Right lobe of liver (tissue), 6 donors: ENCODE measurements at regions not wholly inside any gene's neighbourhood (a gene's known extent, or its start where the extent isn't known, plus 50 kb on each side); places are given as distances from the start of the nearest gene placed in this dataset.

ENCODE experiments used
- ATAC-seq, 4 donors: fragments of 200-7000 bp; cut with Tn5 transposase; one replicate each; pipeline ENCODE4 v1.9.1; 2020; ENCODE audit warnings: mild to moderate bottlenecking in 4 of 4, moderate library complexity in 4 of 4
- DNase-seq, 3 donors: peaks; one replicate each; pipeline ENCODE4 v3.0.0-alpha.2; 2020
- H3K27ac ChIP-seq, 3 donors: fragments of 200-600 bp; one replicate each; pipeline ENCODE4 v1.8.0; 2022
- H3K27me3 ChIP-seq, 2 donors: fragments of 200-600 bp; one replicate each; pipeline ENCODE4 v1.8.0; 2022
- H3K36me3 ChIP-seq, 4 donors: fragments of 200-600 bp; sonication (generic) in 1 of 4; one replicate each; pipeline versions ENCODE4 v1.5.1 to v1.8.0; 2017 to 2022; ENCODE audit warnings: control low read depth in 1 of 4
- H3K4me1 ChIP-seq, 4 donors: fragments of 200-600 bp; sonication (generic) in 1 of 4; one replicate each; pipeline versions ENCODE4 v1.5.1 to v1.8.0; 2017 to 2022; ENCODE audit warnings: control low read depth in 1 of 4
- H3K4me3 ChIP-seq, 3 donors: fragments of 200-600 bp; one replicate each; pipeline ENCODE4 v1.8.0; 2022
- H3K9me3 ChIP-seq, 4 donors: fragments of 200-600 bp; sonication (generic) in 1 of 4; one replicate each; pipeline versions ENCODE4 v1.5.1 to v1.8.0; 2017 to 2022; ENCODE audit warnings: control low read depth in 1 of 4
- CTCF ChIP-seq, 4 donors: fragments of 200-600 bp in 3 of 4; fragments of 450-650 bp in 1 of 4; IDR thresholded peaks; one replicate each; pipeline versions ENCODE4 v1.5.1 to v1.8.0; 2016 to 2022; ENCODE audit warnings: antibody characterized with exemption in 4 of 4, mild to moderate bottlenecking in 2 of 4
- POLR2A ChIP-seq: fragments of 450-650 bp; IDR thresholded peaks from one replicate; pipeline ENCODE4 v1.6.1; 2017; ENCODE audit warnings: antibody characterized with exemption, mild to moderate bottlenecking
- WGBS: methylation state at CpG from one replicate; pipeline ENCODE4 v1.1.6; 2018; ENCODE audit warnings: low coverage, low lambda C conversion rate; ENCODE audit not compliant: insufficient coverage; ENCODE audit errors: missing lambda C conversion rate; 5-methylcytosine and 5-hydroxymethylcytosine counted together
- intact Hi-C, 2 donors: fragments of 100-400 bp; cut with DNase I; formaldehyde crosslinking; loops; one replicate each; pipeline versions ENCODE4 v1.11.2 to v1.14.1; 2022
- donor health status: DM: no; HTN: yes; CAD: no.
- donor health status: DM: no; HTN: no; CAD: no.
- donor health status: DM: no; HTN: no; CAD: no.
- donor health status: DM: no; HTN: yes; CAD: no.
- donor health status: DM: no; HTN: yes; CAD: no.

- DNase-seq = no peak
- peaks cover 0 to 18% (median 0%) of the 10 kb centered on the region in 4 donors for H3K4me1 ChIP-seq
- H3K4me3 ChIP-seq = no peak overlapping the region
- intact Hi-C loops = no loop called here
- no peaks in the 10 kb centered on the region for H3K9me3 ChIP-seq
- TF ChIP-seq POLR2A (no peak), CTCF (IDR thresholded peaks at IDR 0.05) (no peak)
- no peaks in the 10 kb centered on the region for H3K27me3 ChIP-seq
- WGBS = 84% methylated on average over 7 of the region's 7 CpGs
- no peak for ATAC-seq
- H3K36me3 ChIP-seq = no peaks in the 10 kb centered on the region
- H3K27ac ChIP-seq = peak overlapping the region in 1 of 3 donors; percentile 30
Observed at GRCh38 chr1:200480964-200481363, 71.1 kb upstream of the ZNF281 start.

GRCh38 chr1:200479816-200480215, 70.0 kb upstream of the ZNF281 start:
- intact Hi-C loops = no loop called here

GRCh38 chr1:200478945-200479558, 69.2 kb upstream of the ZNF281 start:
- Histone ChIP-seq H3K27ac (peak overlapping the region in 1 of 3 donors; percentile 15), H3K4me1 (peaks cover 0 to 16% (median 0%) of the 10 kb centered on the region in 4 donors), H3K9me3 (no peaks in the 10 kb centered on the region), H3K36me3 (no peaks in the 10 kb centered on the region), H3K27me3 (no peaks in the 10 kb centered on the region), H3K4me3 (no peak overlapping the region)
- ATAC-seq (peak in 3 of 4 donors; percentile 1 to 12 (median 7)), DNase-seq (no peak)
- intact Hi-C loops = no loop called here
- TF ChIP-seq POLR2A = no peak
- no peak for TF ChIP-seq CTCF (IDR thresholded peaks at IDR 0.05)
- WGBS = 67% methylated on average over 3 of the region's 6 CpGs

More at GRCh38 chr1:200479816-200480215, 70.0 kb upstream of the ZNF281 start:
- Histone ChIP-seq H3K36me3 (no peaks in the 10 kb centered on the region), H3K27ac (peak overlapping the region in 2 of 3 donors; percentile 30 to 41), H3K27me3 (no peaks in the 10 kb centered on the region), H3K4me3 (no peak overlapping the region), H3K9me3 (no peaks in the 10 kb centered on the region), H3K4me1 (peaks cover 0 to 18% (median 0%) of the 10 kb centered on the region in 4 donors)
- peak; percentile 52 to 86 (median 74) for ATAC-seq
- TF ChIP-seq POLR2A (no peak), CTCF (IDR thresholded peaks at IDR 0.05) (no peak)
- DNase-seq = peak; percentile 65 to 85 (median 84)

- TF ChIP-seq CTCF (IDR thresholded peaks at IDR 0.05) (no peak), POLR2A (no peak)
- peak; percentile 32 to 69 (median 52) for ATAC-seq
- peak overlapping the region; percentile 24 to 71 (median 55) for H3K27ac ChIP-seq
Observed at GRCh38 chr1:200478239-200478623, 68.4 kb upstream of the ZNF281 start.

More at GRCh38 chr1:200478239-200478623, 68.4 kb upstream of the ZNF281 start:
- 19% methylated on average over 4 of the region's 4 CpGs for WGBS
- intact Hi-C loops = no loop called here
- H3K9me3 ChIP-seq = no peaks in the 10 kb centered on the region
- DNase-seq = peak in 1 of 3 donors; percentile 55
- H3K36me3 ChIP-seq = no peaks in the 10 kb centered on the region
- H3K4me1 ChIP-seq = peaks cover 0 to 11% (median 0%) of the 10 kb centered on the region in 4 donors
- no peaks in the 10 kb centered on the region for H3K27me3 ChIP-seq
- peak overlapping the region in 1 of 3 donors; percentile 16 for H3K4me3 ChIP-seq
